ENCODE measurements at regions not wholly inside any gene's neighbourhood (a gene's known extent, or its start where the extent isn't known, plus 50 kb on each side); places are given as distances from the start of the nearest gene placed in this dataset.

- DNase-seq (ENCODE audit: low read depth) = no peak
Measured at GRCh38 chr12:82040987-82041743, 282.0 kb upstream of the PPFIA2 start.

- DNase-seq (ENCODE audit: low read depth) = no peak
Measured at GRCh38 chr12:82034769-82035168, 275.6 kb upstream of the PPFIA2 start.

- no peak for DNase-seq (ENCODE audit: low read depth)
Measured at GRCh38 chr12:82029936-82030335, 270.8 kb upstream of the PPFIA2 start.

GRCh38 chr12:82028772-82029171 is 269.6 kb upstream of the PPFIA2 start:
- DNase-seq (ENCODE audit: low read depth) = no peak

- DNase-seq (ENCODE audit: low read depth) = no peak
Measured at GRCh38 chr12:82027612-82028011, 268.5 kb upstream of the PPFIA2 start.

GRCh38 chr12:82025462-82025861 is 266.3 kb upstream of the PPFIA2 start:
- DNase-seq (ENCODE audit: low read depth) = no peak

- peak; percentile 5 for DNase-seq (ENCODE audit: low read depth)
Measured at GRCh38 chr12:82019533-82019932, 260.4 kb upstream of the PPFIA2 start.

GRCh38 chr12:82015623-82016347 is 256.6 kb upstream of the PPFIA2 start:
- DNase-seq (ENCODE audit: low read depth) = no peak

GRCh38 chr12:82012176-82012575 is 253.0 kb upstream of the PPFIA2 start:
- DNase-seq (ENCODE audit: low read depth) = no peak

- DNase-seq (ENCODE audit: low read depth) = no peak
Measured at GRCh38 chr12:82009524-82009923, 250.4 kb upstream of the PPFIA2 start.

GRCh38 chr12:82008251-82008650 is 249.1 kb upstream of the PPFIA2 start:
- DNase-seq (ENCODE audit: low read depth) = no peak

GRCh38 chr12:81998761-81999378 is 239.7 kb upstream of the PPFIA2 start:
- peak; percentile 30 for DNase-seq (ENCODE audit: low read depth)

- peak; percentile 46 for DNase-seq (ENCODE audit: low read depth)
Measured at GRCh38 chr12:81992461-81992860, 233.3 kb upstream of the PPFIA2 start.

- no peak for DNase-seq (ENCODE audit: low read depth)
Measured at GRCh38 chr12:81991868-81992267, 232.7 kb upstream of the PPFIA2 start.

GRCh38 chr12:81988362-81988761 is 229.2 kb upstream of the PPFIA2 start:
- DNase-seq (ENCODE audit: low read depth) = no peak

- no peak for DNase-seq (ENCODE audit: low read depth)
Measured at GRCh38 chr12:81987371-81987770, 228.2 kb upstream of the PPFIA2 start.

GRCh38 chr12:81976661-81977060 is 217.5 kb upstream of the PPFIA2 start:
- DNase-seq (ENCODE audit: low read depth) = no peak

GRCh38 chr12:81974762-81975161 is 215.6 kb upstream of the PPFIA2 start:
- DNase-seq (ENCODE audit: low read depth) = no peak

GRCh38 chr12:81968421-81968820 is 209.3 kb upstream of the PPFIA2 start:
- no peak for DNase-seq (ENCODE audit: low read depth)

GRCh38 chr12:81963636-81964035 is 204.5 kb upstream of the PPFIA2 start:
- DNase-seq (ENCODE audit: low read depth) = no peak

- DNase-seq (ENCODE audit: low read depth) = no peak
Measured at GRCh38 chr12:81963026-81963425, 203.9 kb upstream of the PPFIA2 start.

- no peak for DNase-seq (ENCODE audit: low read depth)
Measured at GRCh38 chr12:81962126-81962856, 203.1 kb upstream of the PPFIA2 start.

All from HT1080 (cell line).